Right renal pelvis (tissue), 4 donors: ENCODE measurements at regions not wholly inside any gene's neighbourhood (a gene's known extent, or its start where the extent isn't known, plus 50 kb on each side); places are given as distances from the start of the nearest gene placed in this dataset.
"Not testable (repeated sequence)": the region's sequence is repeated elsewhere in the genome, so short reads cannot be mapped to it uniquely, and the experiment has no call there.

ENCODE experiments used
- DNase-seq, 4 donors: peaks; one replicate each; pipeline ENCODE4 v3.0.0-alpha.2; 2013; ENCODE audit warnings: low read depth in 4 of 4, low spot score in 3 of 4, missing footprints in 1 of 4

GRCh38 chr16:86856946-86857586 lies 278.7 kb downstream of the FOXL1 start:
- DNase-seq = no peak

DNA sequence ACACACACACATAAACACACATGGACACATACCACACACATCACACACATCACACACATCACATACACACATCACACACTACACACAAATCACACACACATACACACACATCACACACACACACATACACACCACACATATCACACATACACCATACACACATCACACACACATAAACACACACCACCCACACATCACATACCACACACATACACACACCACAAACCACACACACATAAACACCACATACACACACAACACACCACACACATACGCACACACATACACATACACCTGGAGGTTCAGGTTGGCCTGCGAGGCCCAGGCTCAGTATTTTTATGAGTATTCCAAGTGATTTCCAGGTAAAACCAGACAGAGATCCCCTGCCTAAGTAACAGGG lies 279.5 kb downstream of the FOXL1 start:
- no peak for DNase-seq

DNA sequence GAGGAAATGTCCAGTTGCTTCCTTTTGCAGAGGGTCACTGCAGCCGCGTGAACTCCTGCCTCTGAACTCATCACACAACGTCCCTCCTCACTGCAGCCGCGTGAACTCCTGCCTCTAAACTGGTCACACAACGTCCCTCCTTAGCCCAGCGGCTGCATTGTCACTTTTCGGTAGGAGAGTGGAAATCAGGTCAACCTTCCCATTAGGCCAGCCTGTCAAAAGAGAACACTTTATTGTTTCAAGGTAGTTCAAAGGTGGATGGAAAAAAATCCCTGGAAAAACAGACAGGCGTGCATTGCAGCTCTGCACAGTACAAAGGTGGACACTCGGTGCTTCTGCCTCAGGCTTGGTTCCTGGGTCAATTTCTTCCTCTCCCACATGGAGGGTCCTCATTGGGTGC lies 280.2 kb downstream of the FOXL1 start:
- no peak for DNase-seq

DNA sequence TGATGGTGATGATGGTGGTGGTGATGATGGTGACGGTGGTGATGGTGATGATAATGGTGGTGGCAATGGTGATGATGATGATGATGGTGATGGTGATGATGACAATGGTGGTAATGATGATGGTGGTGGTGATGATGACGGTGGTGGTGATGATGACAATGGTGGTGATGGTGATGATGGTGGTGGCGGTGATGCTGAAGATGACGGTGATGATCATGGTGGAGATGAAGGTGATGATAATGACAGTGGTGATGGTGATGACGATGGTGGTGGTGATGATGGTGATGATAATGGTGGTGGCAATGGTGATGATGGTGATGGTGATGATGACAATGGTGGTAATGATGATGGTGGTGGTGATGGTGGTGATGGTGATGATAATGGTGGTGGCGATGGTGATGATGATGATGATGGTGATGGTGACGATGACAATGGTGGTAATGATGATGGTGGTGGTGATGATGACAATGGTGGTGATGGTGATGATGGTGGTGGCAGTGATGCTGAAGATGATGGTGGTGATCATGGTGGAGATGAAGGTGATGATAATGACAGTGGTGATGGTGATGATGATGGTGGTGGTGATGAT lies 283.0 kb downstream of the FOXL1 start:
- DNase-seq = not testable (repeated sequence)

GRCh38 chr16:86862595-86863280 lies 284.4 kb downstream of the FOXL1 start:
- DNase-seq = no peak

GRCh38 chr16:86863609-86864008 lies 285.3 kb downstream of the FOXL1 start:
- DNase-seq = no peak

DNA sequence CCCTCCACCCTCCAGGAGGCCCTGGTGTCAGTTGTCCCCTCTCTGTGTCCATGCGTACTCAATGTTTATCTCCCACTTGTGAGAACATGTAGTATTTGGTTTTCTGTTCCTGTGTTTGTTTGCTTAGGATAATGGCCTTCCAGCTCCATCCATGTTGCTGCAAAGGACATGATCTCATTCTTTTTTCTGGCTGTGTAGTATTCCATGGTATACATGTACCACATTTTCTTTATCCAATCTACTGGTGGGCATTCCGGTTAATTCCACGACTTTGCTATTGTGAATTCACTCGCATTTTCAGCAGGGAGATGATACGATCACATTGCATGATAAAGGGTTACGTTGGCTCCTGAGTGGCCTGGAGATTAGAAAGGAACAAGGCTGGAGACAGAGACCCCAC lies 286.2 kb downstream of the FOXL1 start:
- no peak for DNase-seq

GRCh38 chr16:86865851-86866662 lies 287.7 kb downstream of the FOXL1 start:
- no peak for DNase-seq

DNA sequence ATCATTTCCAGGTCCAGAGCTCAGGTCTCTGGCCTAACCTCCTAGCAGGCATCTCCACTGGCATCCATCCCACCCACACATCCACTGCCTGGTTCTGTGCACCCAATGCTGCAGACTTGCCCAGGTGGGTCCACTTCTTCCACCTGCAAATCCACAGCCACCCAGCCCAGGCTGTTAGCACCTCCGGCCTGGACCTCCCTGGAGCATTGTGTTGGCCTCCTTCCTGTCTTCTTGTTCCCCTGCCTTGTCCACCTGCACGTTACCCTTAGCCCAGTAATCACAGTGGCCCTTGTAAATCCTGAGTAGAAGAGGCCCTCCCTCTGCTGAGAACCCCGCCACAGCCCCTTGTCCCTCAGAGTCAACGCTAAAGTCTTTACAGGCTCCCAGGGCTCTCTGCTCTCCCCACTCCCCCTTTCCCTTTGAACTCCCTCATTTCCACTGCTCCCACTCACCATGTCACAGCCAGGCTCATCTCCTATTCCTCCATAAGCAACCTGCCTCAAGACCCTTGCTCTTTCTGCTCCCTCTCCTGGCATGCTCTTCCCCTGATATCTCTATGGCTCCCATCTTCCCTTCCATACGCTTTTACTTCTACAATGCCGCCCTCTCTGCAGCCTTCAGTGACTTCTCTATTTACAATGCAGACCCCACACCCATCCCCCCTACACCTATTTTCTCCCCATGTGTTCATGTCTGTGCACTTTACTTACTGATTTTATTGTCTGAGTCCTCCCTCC lies 288.8 kb downstream of the FOXL1 start:
- DNase-seq = no peak

GRCh38 chr16:86868070-86868469 lies 289.7 kb downstream of the FOXL1 start:
- DNase-seq = no peak

DNA sequence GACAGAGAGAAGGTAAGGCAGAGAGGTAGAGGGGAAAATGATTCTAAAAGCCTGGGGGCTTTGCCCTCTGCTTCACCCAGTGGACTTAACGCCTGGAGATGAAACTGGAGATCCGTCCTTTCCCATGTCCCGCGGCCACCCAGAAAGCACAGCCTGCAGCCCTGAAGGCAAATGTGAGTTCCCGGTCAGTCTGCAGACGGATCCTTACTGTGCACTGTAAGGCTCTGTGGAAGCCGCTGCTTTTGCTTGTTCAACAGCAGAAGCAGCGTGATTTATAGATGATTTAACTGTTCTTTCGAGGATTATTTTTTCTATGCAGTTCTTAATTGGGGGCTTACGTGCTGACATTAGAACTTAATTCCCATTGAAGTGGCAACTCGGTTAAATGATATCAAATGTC lies 290.4 kb downstream of the FOXL1 start:
- DNase-seq = no peak

GRCh38 chr16:86869288-86870022 lies 291.1 kb downstream of the FOXL1 start:
- DNase-seq = no peak

- no peak for DNase-seq
These were observed 292.0 kb downstream of the FOXL1 start for GRCh38 chr16:86870380-86870779.

DNA sequence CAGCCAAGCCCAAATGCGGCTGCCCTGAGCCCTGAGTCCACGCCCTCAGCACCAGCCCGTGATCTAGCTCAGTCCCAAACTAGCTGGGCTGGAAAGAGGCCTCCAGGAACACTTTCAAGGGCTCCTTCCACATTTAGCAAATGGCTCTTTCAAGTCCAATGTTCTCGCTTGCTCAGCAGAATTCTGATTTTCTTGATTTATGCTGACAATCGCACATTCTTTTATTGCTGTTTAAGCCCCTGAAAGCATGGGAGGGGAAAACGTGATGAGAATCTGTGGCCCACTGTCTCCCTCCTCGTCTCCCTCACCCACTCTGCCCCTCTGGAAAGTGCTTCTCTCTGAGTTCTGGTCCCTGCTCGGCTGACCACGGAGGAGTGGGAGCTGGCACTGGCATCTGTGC lies 293.8 kb downstream of the FOXL1 start:
- DNase-seq = no peak

- no peak for DNase-seq
These were observed 294.5 kb downstream of the FOXL1 start for GRCh38 chr16:86872833-86873232.

GRCh38 chr16:86874141-86874540 lies 295.8 kb downstream of the FOXL1 start:
- no peak for DNase-seq

DNA sequence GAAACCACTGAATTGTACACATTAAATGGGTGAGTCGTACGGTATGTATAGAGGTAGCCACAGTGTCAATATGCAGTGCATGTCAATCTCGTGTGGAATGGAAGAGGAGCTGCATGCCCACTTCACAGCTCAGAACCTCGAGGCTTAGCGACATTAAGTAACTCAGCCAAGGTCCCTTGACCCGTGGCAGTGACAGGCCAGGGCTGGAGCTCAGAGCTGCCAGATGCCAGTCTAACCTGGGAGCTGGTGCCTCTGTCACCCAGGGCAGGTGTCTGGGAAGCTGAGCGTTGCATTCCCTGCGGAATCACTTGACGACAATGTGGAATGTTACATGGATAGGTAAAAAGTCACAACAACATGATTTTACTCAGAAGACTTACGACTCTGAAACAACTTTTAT lies 298.1 kb downstream of the FOXL1 start:
- no peak for DNase-seq

GRCh38 chr16:86877108-86877507 lies 298.8 kb downstream of the FOXL1 start:
- no peak for DNase-seq

DNA sequence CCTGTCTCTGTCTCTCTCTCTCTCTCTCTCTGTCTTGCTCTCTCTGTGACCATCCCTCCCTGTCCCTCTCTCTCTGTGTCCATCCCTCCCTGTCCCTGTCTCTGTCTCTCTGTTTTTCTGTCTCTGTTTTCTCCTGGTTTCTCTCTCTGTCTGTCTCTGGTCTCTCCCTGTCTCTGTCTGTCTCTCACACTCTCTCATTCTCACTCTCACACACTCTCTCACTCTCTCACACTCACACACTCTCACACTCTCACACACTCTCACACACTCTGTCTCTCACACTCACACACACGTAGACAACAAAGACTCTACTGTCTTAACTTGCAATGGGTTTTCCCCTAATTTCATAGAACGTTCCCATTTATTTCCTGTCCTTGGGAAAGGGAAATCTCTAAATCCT lies 299.5 kb downstream of the FOXL1 start:
- no peak for DNase-seq
